Prostate gland (tissue), 2 donors: ENCODE measurements at regions not wholly inside any gene's neighbourhood (a gene's known extent, or its start where the extent isn't known, plus 50 kb on each side); places are given as distances from the start of the nearest gene placed in this dataset.
"Not testable (repeated sequence)": the region's sequence is repeated elsewhere in the genome, so short reads cannot be mapped to it uniquely, and the experiment has no call there.

ENCODE experiments used
- CTCF ChIP-seq, 4 experiments: fragments of 200-600 bp in 2 of 4; fragments of 450-650 bp in 2 of 4; sonication (generic) in 2 of 4; IDR thresholded peaks; 1 replicate in 3 of 4; 2 replicates in 1 of 4; pipeline ENCODE4 v1.5.1; 2016 to 2019; ENCODE audit warnings: antibody characterized with exemption in 4 of 4, mild to moderate bottlenecking in 2 of 4, moderate library complexity in 2 of 4
- POLR2A ChIP-seq: fragments of 450-650 bp; IDR thresholded peaks from one replicate; pipeline ENCODE4 v1.6.1; 2016; ENCODE audit warnings: antibody characterized with exemption, mild to moderate bottlenecking
- POLR2AphosphoS5 ChIP-seq: sonication (generic); formaldehyde crosslinking; IDR thresholded peaks from one replicate; pipeline ENCODE4 v1.6.1; 2017; ENCODE audit warnings: antibody characterized with exemption

DNA sequence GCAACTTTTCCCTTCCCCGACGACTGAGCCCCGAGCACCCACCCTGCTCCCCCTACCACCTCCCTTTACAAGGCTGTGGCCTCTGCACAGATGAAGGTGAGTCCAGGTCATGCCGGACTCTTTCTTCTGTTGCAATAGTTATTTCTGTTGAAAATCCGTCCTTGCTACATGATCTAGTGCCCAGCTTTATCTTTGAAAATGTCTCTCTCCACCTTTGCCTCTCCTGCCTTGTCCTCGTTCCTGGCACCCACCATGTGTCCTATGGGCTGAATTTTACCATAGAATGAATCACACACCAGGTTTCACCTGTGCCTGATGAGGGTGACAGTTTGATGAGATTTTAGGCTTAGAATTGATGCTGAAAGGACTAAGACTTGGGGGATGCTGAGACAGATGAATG is 92.9 kb downstream of the TMEM121 start:
- not testable (repeated sequence) for TF ChIP-seq POLR2A; CTCF (IDR thresholded peaks at IDR 0.05); POLR2AphosphoS5
